ENCODE measurements at regions not wholly inside any gene's neighbourhood (a gene's known extent, or its start where the extent isn't known, plus 50 kb on each side); places are given as distances from the start of the nearest gene placed in this dataset.

- TF ChIP-seq POLR2A (IDR thresholded peaks at IDR 0.05) (no peak), CTCF (IDR thresholded peaks at IDR 0.05) (no peak)
Measured at GRCh38 chr4:83753260-83753659, 217.4 kb downstream of the GPAT3 start.

All from tibial nerve (tissue), 3 donors.